ENCODE measurements at regions not wholly inside any gene's neighbourhood (a gene's known extent, or its start where the extent isn't known, plus 50 kb on each side); places are given as distances from the start of the nearest gene placed in this dataset.

DNA sequence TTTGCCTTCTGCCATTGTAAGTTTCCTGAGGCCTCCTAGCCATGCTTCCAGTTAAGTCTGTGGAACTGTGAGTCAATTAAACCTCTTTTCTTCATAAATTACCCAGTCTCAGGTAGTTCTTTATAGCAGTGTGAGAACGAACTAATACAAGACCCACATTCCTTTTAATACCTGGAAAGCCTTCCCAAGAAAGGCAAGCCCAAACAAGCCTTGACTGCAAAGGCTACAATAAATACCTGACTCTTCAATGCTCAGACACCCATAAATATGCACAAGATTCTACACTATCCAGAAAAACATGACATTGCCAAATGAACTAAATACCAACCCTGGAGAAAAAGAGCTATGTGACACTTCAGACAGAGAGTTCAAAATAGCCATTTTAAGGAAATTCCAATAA is 338.8 kb downstream of the HAO1 start:
- Histone ChIP-seq H3K4me3 (no peak overlapping the region), H3K4me1 (no peaks in the 10 kb centered on the region), H3K36me3 (no peaks in the 10 kb centered on the region), H3K27ac (no peak overlapping the region), H3K9me3 (no peaks in the 10 kb centered on the region), H3K27me3 (no peaks in the 10 kb centered on the region)
- no peak for DNase-seq
- TF ChIP-seq, protein P1, sequence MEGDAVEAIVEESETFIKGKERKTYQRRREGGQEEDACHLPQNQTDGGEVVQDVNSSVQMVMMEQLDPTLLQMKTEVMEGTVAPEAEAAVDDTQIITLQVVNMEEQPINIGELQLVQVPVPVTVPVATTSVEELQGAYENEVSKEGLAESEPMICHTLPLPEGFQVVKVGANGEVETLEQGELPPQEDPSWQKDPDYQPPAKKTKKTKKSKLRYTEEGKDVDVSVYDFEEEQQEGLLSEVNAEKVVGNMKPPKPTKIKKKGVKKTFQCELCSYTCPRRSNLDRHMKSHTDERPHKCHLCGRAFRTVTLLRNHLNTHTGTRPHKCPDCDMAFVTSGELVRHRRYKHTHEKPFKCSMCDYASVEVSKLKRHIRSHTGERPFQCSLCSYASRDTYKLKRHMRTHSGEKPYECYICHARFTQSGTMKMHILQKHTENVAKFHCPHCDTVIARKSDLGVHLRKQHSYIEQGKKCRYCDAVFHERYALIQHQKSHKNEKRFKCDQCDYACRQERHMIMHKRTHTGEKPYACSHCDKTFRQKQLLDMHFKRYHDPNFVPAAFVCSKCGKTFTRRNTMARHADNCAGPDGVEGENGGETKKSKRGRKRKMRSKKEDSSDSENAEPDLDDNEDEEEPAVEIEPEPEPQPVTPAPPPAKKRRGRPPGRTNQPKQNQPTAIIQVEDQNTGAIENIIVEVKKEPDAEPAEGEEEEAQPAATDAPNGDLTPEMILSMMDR (IDR thresholded peaks at IDR 0.05) = no peak
- no peak for TF ChIP-seq POLR2A (IDR thresholded peaks at IDR 0.05)

GRCh38 chr20:7606941-7607340 is 333.3 kb downstream of the HAO1 start:
- TF ChIP-seq, protein P1 (IDR thresholded peaks at IDR 0.05) = no peak
- TF ChIP-seq POLR2A (IDR thresholded peaks at IDR 0.05) = no peak
- no peaks in the 10 kb centered on the region for H3K36me3 ChIP-seq

DNA sequence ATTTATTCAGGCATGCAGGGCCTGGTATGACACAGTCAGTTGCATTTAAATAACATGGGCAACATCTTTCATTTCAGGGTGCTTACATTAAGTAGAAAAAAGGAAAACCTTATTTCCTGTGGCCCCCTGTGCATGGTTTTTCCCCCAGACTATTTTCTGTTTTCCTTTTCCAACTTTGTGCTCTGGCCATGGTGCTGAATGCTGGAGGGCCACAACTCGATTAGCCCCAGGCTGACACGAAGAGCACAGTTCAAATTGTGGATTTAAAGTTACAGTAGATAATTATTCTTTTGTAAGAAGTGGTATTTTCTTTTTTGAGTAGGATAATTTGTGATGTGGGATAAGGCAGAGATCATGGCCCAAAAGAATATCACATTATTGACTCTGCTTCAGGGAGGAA is 332.0 kb downstream of the HAO1 start:
- no peaks in the 10 kb centered on the region for H3K9me3 ChIP-seq
- no peaks in the 10 kb centered on the region for H3K36me3 ChIP-seq
- H3K27ac ChIP-seq = no peak overlapping the region
- no peak for DNase-seq
- no peaks in the 10 kb centered on the region for H3K4me1 ChIP-seq
- H3K27me3 ChIP-seq = no peaks in the 10 kb centered on the region
- no peak overlapping the region for H3K4me3 ChIP-seq
- TF ChIP-seq POLR2A (IDR thresholded peaks at IDR 0.05) = no peak
- TF ChIP-seq, protein P1 (IDR thresholded peaks at IDR 0.05) = no peak

More at GRCh38 chr20:7606941-7607340, 333.3 kb downstream of the HAO1 start:
- no peaks in the 10 kb centered on the region for H3K4me1 ChIP-seq
- H3K9me3 ChIP-seq = no peaks in the 10 kb centered on the region
- no peaks in the 10 kb centered on the region for H3K27me3 ChIP-seq
- H3K4me3 ChIP-seq = no peak overlapping the region
- H3K27ac ChIP-seq = no peak overlapping the region
- no peak for DNase-seq

DNA sequence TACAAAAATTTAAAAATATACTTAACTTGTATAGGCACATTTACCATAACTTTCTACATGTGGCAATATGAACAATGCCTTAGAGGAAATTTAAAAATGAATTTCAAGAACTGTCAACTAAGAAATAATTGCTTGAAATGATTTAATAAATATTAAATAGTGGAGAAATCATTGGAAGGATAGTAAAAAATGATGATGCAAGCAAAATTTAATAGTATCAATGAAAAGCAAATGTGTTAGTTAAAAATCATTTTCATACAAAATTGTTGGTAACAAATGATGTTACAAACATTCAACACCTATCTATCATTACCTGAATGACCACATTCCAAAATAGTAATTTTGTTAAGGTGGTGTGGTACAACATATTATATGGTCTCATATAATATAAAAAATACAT is 331.0 kb downstream of the HAO1 start:
- H3K4me3 ChIP-seq = no peak overlapping the region
- no peaks in the 10 kb centered on the region for H3K4me1 ChIP-seq
- DNase-seq = no peak
- no peaks in the 10 kb centered on the region for H3K27me3 ChIP-seq
- TF ChIP-seq POLR2A (IDR thresholded peaks at IDR 0.05) = no peak
- H3K9me3 ChIP-seq = no peaks in the 10 kb centered on the region
- no peaks in the 10 kb centered on the region for H3K36me3 ChIP-seq
- H3K27ac ChIP-seq = no peak overlapping the region

GRCh38 chr20:7610681-7611080 is 329.6 kb downstream of the HAO1 start:
- H3K27ac ChIP-seq = no peak overlapping the region
- H3K27me3 ChIP-seq = no peaks in the 10 kb centered on the region
- TF ChIP-seq, protein P1 (IDR thresholded peaks at IDR 0.05) = no peak
- no peak for TF ChIP-seq POLR2A (IDR thresholded peaks at IDR 0.05)
- no peaks in the 10 kb centered on the region for H3K36me3 ChIP-seq
- no peaks in the 10 kb centered on the region for H3K4me1 ChIP-seq
- H3K9me3 ChIP-seq = no peaks in the 10 kb centered on the region
- DNase-seq = no peak
- no peak overlapping the region for H3K4me3 ChIP-seq

DNA sequence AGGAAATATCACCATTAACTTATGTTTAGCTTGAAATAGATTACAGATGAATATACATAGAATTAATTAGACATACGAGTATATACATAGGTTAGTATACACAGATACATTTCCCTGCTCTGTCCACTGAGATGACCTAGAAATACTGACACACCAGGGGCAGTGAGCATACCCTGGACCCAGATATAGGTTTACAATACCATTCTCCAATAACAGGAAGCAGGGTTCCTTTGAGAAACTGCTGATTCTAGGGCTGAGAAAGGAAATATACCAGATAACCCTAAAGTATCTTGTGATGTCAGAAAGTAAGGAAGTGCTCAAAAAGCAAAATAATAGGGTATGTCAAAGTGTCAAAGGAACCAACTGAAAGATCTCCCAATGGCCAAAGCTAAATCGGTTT is 322.5 kb downstream of the HAO1 start:
- Histone ChIP-seq H3K27me3 (no peaks in the 10 kb centered on the region), H3K36me3 (no peaks in the 10 kb centered on the region), H3K27ac (no peak overlapping the region), H3K4me3 (no peak overlapping the region), H3K9me3 (no peaks in the 10 kb centered on the region), H3K4me1 (no peaks in the 10 kb centered on the region)
- no peak for DNase-seq
- TF ChIP-seq, protein P1 (IDR thresholded peaks at IDR 0.05) = no peak
- no peak for TF ChIP-seq POLR2A (IDR thresholded peaks at IDR 0.05)

Data from Peyer's patch (tissue), 4 donors.